ENCODE measurements at regions not wholly inside any gene's neighbourhood (a gene's known extent, or its start where the extent isn't known, plus 50 kb on each side); places are given as distances from the start of the nearest gene placed in this dataset.

GRCh38 chr4:112093636-112094202 lies 51.5 kb upstream of the FAM241A start:
- no peak overlapping the region for H3K4me2 ChIP-seq (ENCODE audit: low read depth, low read length)
- no peak overlapping the region for H3K4me3 ChIP-seq (ENCODE audit: low read length)
- H3K9ac ChIP-seq (ENCODE audit: low read length) = no peak overlapping the region
- no peaks in the 10 kb centered on the region for H3K4me1 ChIP-seq (ENCODE audit: low read length)
- H3K36me3 ChIP-seq (replicated peaks; ENCODE audit: insufficient read depth, low read length) = no peaks in the 10 kb centered on the region
- no peak overlapping the region for H3K27ac ChIP-seq (ENCODE audit: low read length)
- no peaks in the 10 kb centered on the region for H3F3A ChIP-seq (ENCODE audit: insufficient read depth, low read length)
- no peaks in the 10 kb centered on the region for H3K9me2 ChIP-seq (replicated peaks; ENCODE audit: insufficient read depth, low read length)
- TF ChIP-seq EZH2 (optimal IDR thresholded peaks at IDR 0.05; ENCODE audit: low read depth, low read length) = no peak
- no peak for TF ChIP-seq EZH2phosphoT487 (IDR thresholded peaks at IDR 0.05; ENCODE audit: low read length)
- TF ChIP-seq CTCF (IDR thresholded peaks at IDR 0.05; ENCODE audit: low read length) = no peak
- no peaks in the 10 kb centered on the region for H3K79me2 ChIP-seq (ENCODE audit: low read length)
- H4K20me1 ChIP-seq (ENCODE audit: insufficient read depth, low read length) = no peaks in the 10 kb centered on the region
- H3K27me3 ChIP-seq (replicated peaks; ENCODE audit: insufficient read depth, low read length) = no peaks in the 10 kb centered on the region
- DNase-seq = no peak
- no peaks in the 10 kb centered on the region for H3K9me3 ChIP-seq (replicated peaks; ENCODE audit: insufficient read depth, low read length)
- no peak overlapping the region for H2AFZ ChIP-seq (ENCODE audit: low read length)

- Histone ChIP-seq H3K36me3 (replicated peaks; ENCODE audit: insufficient read depth, low read length) (no peaks in the 10 kb centered on the region), H3K9me2 (replicated peaks; ENCODE audit: insufficient read depth, low read length) (no peaks in the 10 kb centered on the region), H3K4me2 (ENCODE audit: low read depth, low read length) (no peak overlapping the region), H3K9ac (ENCODE audit: low read length) (no peak overlapping the region), H2AFZ (ENCODE audit: low read length) (no peak overlapping the region), H3K4me3 (ENCODE audit: low read length) (no peak overlapping the region), H3F3A (ENCODE audit: insufficient read depth, low read length) (no peaks in the 10 kb centered on the region), H3K27ac (ENCODE audit: low read length) (no peak overlapping the region), H3K79me2 (ENCODE audit: low read length) (no peaks in the 10 kb centered on the region), H4K20me1 (ENCODE audit: insufficient read depth, low read length) (no peaks in the 10 kb centered on the region), H3K4me1 (ENCODE audit: low read length) (no peaks in the 10 kb centered on the region), H3K9me3 (replicated peaks; ENCODE audit: insufficient read depth, low read length) (no peaks in the 10 kb centered on the region), H3K27me3 (replicated peaks; ENCODE audit: insufficient read depth, low read length) (no peaks in the 10 kb centered on the region)
- TF ChIP-seq EZH2 (optimal IDR thresholded peaks at IDR 0.05; ENCODE audit: low read depth, low read length) (no peak), EZH2phosphoT487 (IDR thresholded peaks at IDR 0.05; ENCODE audit: low read length) (no peak), CTCF (IDR thresholded peaks at IDR 0.05; ENCODE audit: low read length) (no peak)
- no peak for DNase-seq
These were observed 50.9 kb upstream of the FAM241A start for GRCh38 chr4:112094330-112094729.

Measured in MM.1S (cell line).